Naive B cell (primary cell): ENCODE measurements at regions not wholly inside any gene's neighbourhood (a gene's known extent, or its start where the extent isn't known, plus 50 kb on each side); places are given as distances from the start of the nearest gene placed in this dataset.
A peak's percentile ranks its signal among the peaks of the same experiment; 100 is the strongest.
"Not testable (repeated sequence)": the region's sequence is repeated elsewhere in the genome, so short reads cannot be mapped to it uniquely, and the experiment has no call there.

Experiments
- ATAC-seq, 2 donors: fragments of 150-1000 bp; cut with Tn5 transposase; 2 replicates each; pipeline ENCODE4 v1.10.0; 2021; ENCODE audit warnings: low read depth in 2 of 2, mild to moderate bottlenecking in 2 of 2, moderate library complexity in 2 of 2
- DNase-seq: peaks from one replicate; pipeline ENCODE4 v3.0.0; 2022
- H3K27ac Mint-ChIP-seq, 6 donors: one replicate each; pipeline ENCODE4 v1.8.0; 2020 to 2022; ENCODE audit warnings: mild to moderate bottlenecking in 6 of 6, mixed read lengths in 6 of 6, moderate library complexity in 5 of 6, inconsistent platforms in 2 of 6
- H3K27me3 Mint-ChIP-seq, 3 donors: one replicate each; pipeline ENCODE4 v1.8.0; 2021 to 2022; ENCODE audit warnings: mixed read lengths in 3 of 3, mild to moderate bottlenecking in 1 of 3
- H3K36me3 Mint-ChIP-seq, 2 donors: one replicate each; pipeline ENCODE4 v1.8.0; 2020 to 2022; ENCODE audit warnings: mixed read lengths in 2 of 2, inconsistent platforms in 1 of 2, mild to moderate bottlenecking in 1 of 2
- H3K4me1 Mint-ChIP-seq, 3 donors: one replicate each; pipeline ENCODE4 v1.8.0; 2020 to 2022; ENCODE audit warnings: mixed read lengths in 3 of 3, inconsistent platforms in 1 of 3, mild to moderate bottlenecking in 1 of 3, moderate library complexity in 1 of 3
- H3K4me3 Mint-ChIP-seq, 8 donors: one replicate each; pipeline ENCODE4 v1.8.0; 2020 to 2022; ENCODE audit warnings: mild to moderate bottlenecking in 8 of 8, mixed read lengths in 8 of 8, moderate library complexity in 8 of 8, inconsistent platforms in 2 of 8
- H3K9me3 Mint-ChIP-seq, 7 donors: one replicate each; pipeline ENCODE4 v1.8.0; 2020 to 2022; ENCODE audit warnings: mixed read lengths in 7 of 7, mild to moderate bottlenecking in 5 of 7, inconsistent platforms in 2 of 7, moderate library complexity in 1 of 7

GRCh38 chr18:38534073-38534472 is 968.5 kb upstream of the CELF4 start:
- Mint-ChIP-seq H3K27ac (no peak overlapping the region), H3K36me3 (no peaks in the 10 kb centered on the region), H3K27me3 (no peaks in the 10 kb centered on the region), H3K9me3 (peaks cover 0 to 38% (median 10%) of the 10 kb centered on the region in 7 donors), H3K4me1 (no peaks in the 10 kb centered on the region), H3K4me3 (no peak overlapping the region)
- DNase-seq = no peak
- no peak for ATAC-seq

GRCh38 chr18:38526922-38527321 is 961.3 kb upstream of the CELF4 start:
- Mint-ChIP-seq H3K4me3 (no peak overlapping the region), H3K9me3 (peaks cover 0 to 1% (median 0%) of the 10 kb centered on the region in 7 donors), H3K27me3 (no peaks in the 10 kb centered on the region), H3K36me3 (no peaks in the 10 kb centered on the region), H3K4me1 (no peaks in the 10 kb centered on the region), H3K27ac (no peak overlapping the region)
- DNase-seq (no peak), ATAC-seq (no peak)

- Mint-ChIP-seq H3K27me3 (no peaks in the 10 kb centered on the region), H3K4me3 (no peak overlapping the region), H3K9me3 (peaks cover 0 to 1% (median 0%) of the 10 kb centered on the region in 7 donors), H3K36me3 (no peaks in the 10 kb centered on the region), H3K4me1 (no peaks in the 10 kb centered on the region), H3K27ac (peak overlapping the region in 1 of 6 donors; percentile 56)
- DNase-seq (no peak), ATAC-seq (no peak)
Observed at GRCh38 chr18:38525039-38525438, 959.4 kb upstream of the CELF4 start.

- no peaks in the 10 kb centered on the region for H3K27me3 Mint-ChIP-seq
- ATAC-seq (no peak), DNase-seq (no peak)
Observed at GRCh38 chr18:38520786-38521185, 955.2 kb upstream of the CELF4 start.

GRCh38 chr18:38502539-38502938 is 936.9 kb upstream of the CELF4 start:
- H3K9me3 Mint-ChIP-seq = peaks cover 0 to 12% (median 2%) of the 10 kb centered on the region in 7 donors
- H3K4me1 Mint-ChIP-seq = no peaks in the 10 kb centered on the region
- no peak overlapping the region for H3K27ac Mint-ChIP-seq
- no peaks in the 10 kb centered on the region for H3K27me3 Mint-ChIP-seq
- H3K36me3 Mint-ChIP-seq = no peaks in the 10 kb centered on the region
- H3K4me3 Mint-ChIP-seq = no peak overlapping the region
- DNase-seq (no peak), ATAC-seq (no peak)

More at GRCh38 chr18:38520786-38521185, 955.2 kb upstream of the CELF4 start:
- Mint-ChIP-seq H3K4me1 (no peaks in the 10 kb centered on the region), H3K9me3 (peaks cover 0 to under 1% (median 0%) of the 10 kb centered on the region in 7 donors), H3K36me3 (no peaks in the 10 kb centered on the region), H3K27ac (no peak overlapping the region), H3K4me3 (no peak overlapping the region)

- DNase-seq = no peak
- H3K27ac Mint-ChIP-seq = no peak overlapping the region
- H3K4me1 Mint-ChIP-seq = no peaks in the 10 kb centered on the region
- H3K36me3 Mint-ChIP-seq = no peaks in the 10 kb centered on the region
- ATAC-seq = no peak
- peaks cover 0 to 9% (median 0%) of the 10 kb centered on the region in 7 donors for H3K9me3 Mint-ChIP-seq
- no peak overlapping the region for H3K4me3 Mint-ChIP-seq
- H3K27me3 Mint-ChIP-seq = no peaks in the 10 kb centered on the region
Observed at GRCh38 chr18:38497266-38497665, 931.7 kb upstream of the CELF4 start.

GRCh38 chr18:38496222-38496793 is 930.7 kb upstream of the CELF4 start:
- no peak for ATAC-seq
- no peak for DNase-seq
- peaks cover 0 to 4% (median 0%) of the 10 kb centered on the region in 7 donors for H3K9me3 Mint-ChIP-seq
- no peak overlapping the region for H3K4me3 Mint-ChIP-seq
- H3K27me3 Mint-ChIP-seq = no peaks in the 10 kb centered on the region
- no peaks in the 10 kb centered on the region for H3K36me3 Mint-ChIP-seq
- no peak overlapping the region for H3K27ac Mint-ChIP-seq
- H3K4me1 Mint-ChIP-seq = no peaks in the 10 kb centered on the region

- Mint-ChIP-seq H3K27ac (no peak overlapping the region), H3K36me3 (no peaks in the 10 kb centered on the region), H3K4me1 (no peaks in the 10 kb centered on the region), H3K4me3 (no peak overlapping the region), H3K27me3 (no peaks in the 10 kb centered on the region), H3K9me3 (peaks cover 0 to 4% (median 0%) of the 10 kb centered on the region in 7 donors)
- ATAC-seq (no peak), DNase-seq (no peak)
Observed at GRCh38 chr18:38494065-38494464, 928.5 kb upstream of the CELF4 start.

- DNase-seq = no peak
- Mint-ChIP-seq H3K27ac (no peak overlapping the region), H3K4me3 (no peak overlapping the region), H3K9me3 (no peaks in the 10 kb centered on the region), H3K27me3 (no peaks in the 10 kb centered on the region), H3K36me3 (no peaks in the 10 kb centered on the region), H3K4me1 (no peaks in the 10 kb centered on the region)
- no peak for ATAC-seq
Observed at GRCh38 chr18:38491195-38491594, 925.6 kb upstream of the CELF4 start.

GRCh38 chr18:38489721-38490120 is 924.1 kb upstream of the CELF4 start:
- H3K4me3 Mint-ChIP-seq, H3K27me3 Mint-ChIP-seq, DNase-seq, ATAC-seq, H3K27ac Mint-ChIP-seq, H3K4me1 Mint-ChIP-seq, H3K9me3 Mint-ChIP-seq, H3K36me3 Mint-ChIP-seq: not testable (repeated sequence)

- no peak for DNase-seq
- ATAC-seq = no peak
- Mint-ChIP-seq H3K4me3 (no peak overlapping the region), H3K9me3 (no peaks in the 10 kb centered on the region), H3K36me3 (no peaks in the 10 kb centered on the region), H3K27ac (no peak overlapping the region), H3K4me1 (no peaks in the 10 kb centered on the region), H3K27me3 (no peaks in the 10 kb centered on the region)
Observed at GRCh38 chr18:38487521-38487920, 921.9 kb upstream of the CELF4 start.

- Mint-ChIP-seq H3K9me3 (peaks cover 0 to 15% (median 3%) of the 10 kb centered on the region in 7 donors), H3K4me3 (no peak overlapping the region), H3K27me3 (no peaks in the 10 kb centered on the region), H3K4me1 (no peaks in the 10 kb centered on the region), H3K36me3 (no peaks in the 10 kb centered on the region), H3K27ac (no peak overlapping the region)
- no peak for DNase-seq
- ATAC-seq = no peak
Observed at GRCh38 chr18:38483326-38483725, 917.7 kb upstream of the CELF4 start.

GRCh38 chr18:38481576-38481975 is 916.0 kb upstream of the CELF4 start:
- no peaks in the 10 kb centered on the region for H3K36me3 Mint-ChIP-seq
- no peaks in the 10 kb centered on the region for H3K4me1 Mint-ChIP-seq

GRCh38 chr18:38475686-38476085 is 910.1 kb upstream of the CELF4 start:
- no peak overlapping the region for H3K27ac Mint-ChIP-seq
- no peaks in the 10 kb centered on the region for H3K36me3 Mint-ChIP-seq
- H3K4me3 Mint-ChIP-seq = no peak overlapping the region
- no peaks in the 10 kb centered on the region for H3K4me1 Mint-ChIP-seq
- H3K27me3 Mint-ChIP-seq = no peaks in the 10 kb centered on the region
- DNase-seq (no peak), ATAC-seq (no peak)
- H3K9me3 Mint-ChIP-seq = peaks cover 0 to 19% (median 4%) of the 10 kb centered on the region in 7 donors

More at GRCh38 chr18:38481576-38481975, 916.0 kb upstream of the CELF4 start:
- DNase-seq (no peak), ATAC-seq (no peak)
- no peaks in the 10 kb centered on the region for H3K27me3 Mint-ChIP-seq
- H3K4me3 Mint-ChIP-seq = no peak overlapping the region
- peaks cover 0 to 19% (median 3%) of the 10 kb centered on the region in 7 donors for H3K9me3 Mint-ChIP-seq
- no peak overlapping the region for H3K27ac Mint-ChIP-seq

- Mint-ChIP-seq H3K4me3 (no peak overlapping the region), H3K27me3 (no peaks in the 10 kb centered on the region), H3K9me3 (peaks cover 0 to 4% (median 2%) of the 10 kb centered on the region in 7 donors), H3K27ac (no peak overlapping the region), H3K36me3 (no peaks in the 10 kb centered on the region), H3K4me1 (no peaks in the 10 kb centered on the region)
- DNase-seq = no peak
- ATAC-seq = no peak
Observed at GRCh38 chr18:38473535-38473934, 907.9 kb upstream of the CELF4 start.
